ENCODE measurements at regions not wholly inside any gene's neighbourhood (a gene's known extent, or its start where the extent isn't known, plus 50 kb on each side); places are given as distances from the start of the nearest gene placed in this dataset.

GRCh38 chr5:98163796-98164493 lies 609.5 kb upstream of the RGMB start:
- no peak for TF ChIP-seq ZNF384 (IDR thresholded peaks at IDR 0.05)
- TF ChIP-seq BHLHE40 (IDR thresholded peaks at IDR 0.05; ENCODE audit: borderline replicate concordance) = no peak
- no peak for TF ChIP-seq SUZ12 (IDR thresholded peaks at IDR 0.05)
- no peak for TF ChIP-seq FOXA1 (IDR thresholded peaks at IDR 0.05)
- no peak for TF ChIP-seq HDGF (IDR thresholded peaks at IDR 0.05; ENCODE audit: borderline replicate concordance)
- no peak for TF ChIP-seq LEF1 (IDR thresholded peaks at IDR 0.05; ENCODE audit: borderline replicate concordance)
- no peak for TF ChIP-seq ELF4 (IDR thresholded peaks at IDR 0.05)
- TF ChIP-seq SP1 (IDR thresholded peaks at IDR 0.05) = no peak
- TF ChIP-seq FOXK2 (IDR thresholded peaks at IDR 0.05) = no peak
- TF ChIP-seq TARDBP (IDR thresholded peaks at IDR 0.05) = no peak
